DMS153 (cell line): ENCODE measurements at regions not wholly inside any gene's neighbourhood (a gene's known extent, or its start where the extent isn't known, plus 50 kb on each side); places are given as distances from the start of the nearest gene placed in this dataset.
"Not testable (repeated sequence)": the region's sequence is repeated elsewhere in the genome, so short reads cannot be mapped to it uniquely, and the experiment has no call there.

Experiments used
- DNase-seq: peaks from one replicate; lab custom pipeline; 2025; lab: John Stamatoyannopoulos, UW

DNA sequence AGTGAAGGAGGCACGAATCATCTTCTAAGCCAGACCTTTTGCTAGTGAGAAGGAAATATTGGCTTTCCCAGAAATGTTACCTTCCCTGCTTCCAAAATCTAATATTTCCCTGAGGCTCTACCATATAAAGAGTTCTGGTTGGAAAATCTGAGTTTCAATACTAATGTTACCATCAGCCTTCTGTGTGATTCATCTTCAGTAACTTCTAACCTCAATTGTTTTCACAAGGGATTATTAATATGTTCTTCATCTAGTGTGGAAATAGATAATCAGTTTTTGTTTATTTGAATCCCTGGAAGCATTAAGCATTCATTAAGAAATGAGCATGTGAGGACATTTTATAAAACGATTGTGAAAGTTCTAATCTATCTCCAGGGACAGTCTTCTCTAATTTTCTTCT, 720.9 kb downstream of the AACS start:
- no peak for DNase-seq

DNA sequence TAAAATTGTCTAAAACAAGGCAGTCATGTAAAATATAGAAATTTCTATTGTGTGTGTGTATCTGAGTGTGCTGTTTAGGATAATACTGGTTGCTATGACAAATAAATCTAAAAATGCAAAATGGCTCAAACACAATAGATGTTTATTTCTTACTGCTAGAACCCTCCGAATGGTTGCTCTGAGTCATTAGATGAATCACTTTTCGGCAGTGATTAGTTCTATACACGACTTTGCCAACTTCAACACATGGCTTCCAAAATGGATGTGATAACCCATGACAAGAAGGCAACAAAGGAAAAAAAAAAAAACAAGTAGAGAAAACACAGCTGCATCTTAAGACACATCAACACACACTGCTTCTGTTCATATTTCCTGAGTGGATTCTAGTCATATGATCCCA, 729.2 kb downstream of the AACS start:
- DNase-seq = no peak

DNA sequence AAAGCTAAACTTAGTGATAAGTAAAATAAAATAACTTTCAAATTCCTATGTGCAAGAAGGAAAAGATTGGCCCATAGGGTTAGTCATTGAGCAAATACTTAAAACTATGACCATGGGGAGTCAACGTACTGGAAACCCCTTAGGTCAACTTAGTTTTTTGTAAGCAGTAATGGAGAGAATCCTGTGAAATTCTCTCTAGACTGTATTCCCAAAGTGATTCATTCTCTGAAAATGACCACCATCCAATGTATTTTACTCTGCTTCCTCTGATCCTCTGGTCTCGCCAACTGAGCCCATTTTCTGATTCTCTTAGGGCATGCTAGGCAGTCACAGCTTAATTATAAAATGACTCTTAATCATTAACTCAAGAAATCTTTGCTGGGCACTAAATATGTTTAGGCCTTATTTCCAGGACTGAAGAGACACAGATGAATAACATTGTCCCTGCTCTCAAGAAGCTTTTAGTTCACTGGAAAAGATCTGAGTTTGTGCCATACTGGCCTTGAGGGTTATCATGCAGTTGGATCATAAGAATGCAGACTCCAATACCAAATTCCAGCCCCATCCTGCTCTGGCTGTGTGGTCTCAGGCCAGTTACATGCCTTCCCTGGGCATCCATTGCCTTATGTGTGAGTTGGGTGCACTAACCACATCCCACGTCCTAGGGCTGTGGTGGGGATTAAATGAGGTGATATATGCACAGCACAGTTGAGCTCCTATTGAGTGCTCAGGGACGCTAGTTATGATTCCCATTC, 732.4 kb downstream of the AACS start:
- DNase-seq = no peak

DNA sequence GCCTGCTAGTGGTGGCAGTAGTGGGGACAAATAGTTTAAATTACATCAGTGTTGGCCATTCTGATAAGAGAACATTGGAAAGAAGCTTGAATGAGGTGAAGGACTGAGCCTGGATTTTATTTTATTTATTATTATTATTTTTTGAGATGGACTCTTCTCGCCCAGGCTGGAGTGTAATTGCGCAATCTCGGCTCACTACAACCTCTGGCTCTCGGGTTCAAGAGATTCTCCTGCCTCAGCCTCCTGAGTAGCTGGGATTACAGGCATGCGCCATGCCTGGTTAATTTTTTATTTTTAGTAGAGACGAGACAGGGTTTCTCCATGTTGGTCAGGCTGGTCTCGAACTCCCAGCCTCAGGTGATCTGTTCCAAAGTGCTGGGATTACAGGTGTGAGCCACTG, 739.4 kb downstream of the AACS start:
- no peak for DNase-seq

DNA sequence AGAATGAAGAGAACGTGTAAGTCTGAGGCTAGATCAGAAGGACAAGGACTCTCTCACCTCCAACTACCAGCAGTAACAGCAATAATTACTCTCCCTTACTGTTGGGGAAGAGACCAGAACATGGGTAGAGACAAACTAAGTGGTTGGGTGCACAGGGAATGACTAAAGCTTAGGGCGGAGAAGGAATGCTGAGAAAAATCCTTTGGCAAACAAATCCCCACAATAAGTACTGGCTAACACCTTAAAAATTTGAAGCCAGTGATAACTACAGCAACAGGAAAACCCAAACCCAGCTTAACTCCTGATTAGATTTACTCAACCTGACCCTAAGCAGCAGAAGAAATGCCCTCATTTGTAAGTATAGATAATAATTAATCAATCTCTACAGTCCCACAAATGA, 759.0 kb downstream of the AACS start:
- no peak for DNase-seq

DNA sequence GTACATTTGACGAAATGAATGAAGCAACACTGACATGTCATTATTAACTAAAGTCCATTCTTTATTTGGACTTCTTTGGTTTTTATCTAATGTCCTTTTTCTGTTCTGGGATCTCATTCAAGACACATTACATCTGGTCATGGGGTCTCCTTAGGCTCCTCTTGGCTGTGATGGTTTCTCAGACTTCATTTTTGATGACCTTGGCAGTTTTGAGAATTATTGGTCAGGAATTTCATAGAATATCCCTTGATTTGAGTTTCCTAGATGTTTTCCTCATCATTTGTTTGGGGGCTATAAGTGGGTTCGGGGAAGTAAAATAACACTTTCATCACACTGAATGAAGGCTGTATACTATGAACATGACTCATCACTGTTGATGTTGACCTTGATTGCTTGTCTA, 770.6 kb downstream of the AACS start:
- no peak for DNase-seq

DNA sequence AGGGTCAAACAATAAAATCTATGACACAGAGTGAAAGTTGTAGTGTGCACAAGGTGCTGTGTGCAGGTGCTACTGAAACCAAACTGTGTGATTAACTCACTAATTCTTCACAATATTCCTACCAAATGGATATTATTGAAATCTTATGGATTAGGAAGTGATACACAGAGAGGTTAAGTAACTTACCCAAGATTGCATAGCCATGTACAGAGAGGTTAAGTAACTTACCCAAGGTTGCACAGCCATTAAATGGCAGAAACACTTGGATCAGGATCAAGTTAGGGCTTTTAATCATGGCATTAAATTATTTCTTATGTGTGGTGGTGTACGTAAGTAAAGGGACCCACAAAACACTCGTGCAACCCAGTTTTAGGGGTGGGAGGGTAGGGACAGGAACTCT, 771.4 kb downstream of the AACS start:
- no peak for DNase-seq

DNA sequence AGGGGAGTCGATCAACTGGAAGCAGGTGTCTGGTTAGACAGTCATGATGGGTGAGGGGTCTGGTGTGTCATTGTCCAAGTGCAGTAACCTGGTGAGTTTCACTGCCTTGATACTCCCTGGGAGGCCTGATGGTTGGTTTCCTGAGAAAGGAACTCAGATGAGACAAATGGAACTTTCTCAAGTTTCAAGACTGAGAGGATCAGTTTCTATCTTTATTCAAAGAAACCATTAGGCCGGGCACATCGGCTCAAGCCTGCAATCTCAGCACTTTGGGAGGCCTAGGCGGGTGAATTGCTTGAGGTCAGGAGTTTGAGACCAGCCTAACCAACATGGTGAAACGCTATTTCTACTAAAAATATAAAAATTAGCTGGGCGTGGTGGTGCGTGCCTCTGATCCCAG, 776.1 kb downstream of the AACS start:
- DNase-seq = no peak

DNA sequence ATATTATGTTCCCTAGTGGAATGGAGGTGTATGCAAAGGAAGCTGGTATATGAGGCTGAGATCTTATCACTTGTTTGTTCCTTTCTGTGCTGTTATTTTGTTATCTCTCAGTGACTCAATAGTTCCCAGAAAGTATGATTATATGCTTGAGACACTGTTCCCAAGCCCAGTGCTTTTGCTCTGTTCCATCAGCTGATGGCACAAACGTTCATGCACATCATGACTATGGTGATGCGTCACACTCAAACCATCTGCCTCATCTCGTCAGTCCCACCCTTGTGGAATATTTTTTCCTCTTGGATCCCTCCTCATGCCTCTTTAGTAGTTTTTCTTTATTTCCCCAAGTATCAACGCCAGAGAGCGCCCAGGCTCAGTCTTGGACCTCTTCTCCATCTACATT, 786.9 kb downstream of the AACS start:
- no peak for DNase-seq

DNA sequence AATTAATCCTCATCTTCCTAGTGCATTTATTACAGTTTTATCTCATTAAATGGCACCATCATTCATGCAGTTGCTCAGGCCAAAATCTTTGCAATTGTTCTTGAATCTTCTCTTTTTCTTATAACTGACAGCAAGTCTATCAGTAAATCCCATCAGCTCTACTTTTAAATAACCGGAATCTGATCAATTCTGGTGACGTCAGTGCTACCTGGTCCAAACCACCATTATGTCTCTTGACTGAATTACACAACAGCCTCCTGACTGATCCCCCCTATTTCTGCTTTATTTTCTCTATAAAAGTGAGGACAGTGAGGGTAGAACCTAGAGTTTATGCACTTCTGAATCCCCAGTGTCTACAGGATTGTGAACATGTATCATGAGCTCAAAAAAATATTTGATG, 787.4 kb downstream of the AACS start:
- no peak for DNase-seq

DNA sequence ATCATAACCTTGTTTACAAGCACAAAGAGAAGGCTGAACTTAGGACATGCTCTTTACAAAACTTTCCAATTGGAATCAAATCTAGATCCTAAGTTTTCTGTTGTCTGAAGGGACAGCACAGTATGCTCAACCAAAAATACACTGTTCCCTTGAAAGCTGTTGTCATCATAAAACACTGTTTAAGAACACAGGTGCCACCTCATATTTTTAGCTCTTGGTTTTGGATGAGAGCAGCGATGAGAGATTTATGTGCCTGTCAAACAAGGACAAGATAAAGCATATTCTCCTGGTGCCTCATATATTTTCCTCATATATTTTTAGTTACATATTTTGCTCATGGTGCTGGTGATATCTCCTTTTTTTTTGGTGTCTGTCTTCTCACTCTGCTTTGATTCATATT, 788.4 kb downstream of the AACS start:
- no peak for DNase-seq

DNA sequence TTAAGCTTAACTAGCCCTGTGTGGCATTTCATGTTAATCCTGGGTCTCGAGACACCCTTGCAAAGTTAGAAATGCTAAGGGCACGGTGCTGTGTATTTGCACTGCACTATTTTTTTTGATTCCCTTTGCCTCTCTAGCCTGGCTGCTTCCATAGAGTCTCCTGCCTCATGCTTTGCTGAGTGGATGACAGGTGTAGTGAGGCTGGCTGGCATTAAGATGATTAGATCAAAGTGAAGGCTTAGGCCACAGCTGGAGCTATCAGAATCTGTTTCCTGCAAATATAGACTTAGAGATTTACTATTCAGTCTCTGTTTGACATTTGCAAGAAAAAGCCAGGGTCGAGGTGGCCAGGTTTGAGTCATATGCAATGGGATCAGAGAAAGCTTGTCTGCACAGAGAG, 791.1 kb downstream of the AACS start:
- no peak for DNase-seq

DNA sequence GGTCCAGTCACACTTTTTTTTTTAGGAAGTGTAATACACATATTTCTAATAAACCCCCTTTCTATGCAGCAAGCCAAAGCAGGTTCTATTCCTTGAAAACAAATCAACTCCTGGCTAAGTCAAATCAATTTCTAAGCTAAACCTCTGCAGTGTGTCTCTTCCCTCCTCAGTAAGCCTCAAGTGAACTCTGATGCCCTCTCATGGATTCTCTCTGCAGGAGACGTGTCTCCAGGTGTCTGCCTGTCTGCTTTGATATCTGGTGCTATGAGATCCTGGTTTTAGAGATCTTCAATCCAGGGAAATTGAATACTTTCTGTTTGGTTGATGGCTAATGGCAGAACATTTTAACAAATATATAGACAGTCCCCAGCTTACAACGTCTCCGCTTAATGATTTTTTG, 791.7 kb downstream of the AACS start:
- no peak for DNase-seq

DNA sequence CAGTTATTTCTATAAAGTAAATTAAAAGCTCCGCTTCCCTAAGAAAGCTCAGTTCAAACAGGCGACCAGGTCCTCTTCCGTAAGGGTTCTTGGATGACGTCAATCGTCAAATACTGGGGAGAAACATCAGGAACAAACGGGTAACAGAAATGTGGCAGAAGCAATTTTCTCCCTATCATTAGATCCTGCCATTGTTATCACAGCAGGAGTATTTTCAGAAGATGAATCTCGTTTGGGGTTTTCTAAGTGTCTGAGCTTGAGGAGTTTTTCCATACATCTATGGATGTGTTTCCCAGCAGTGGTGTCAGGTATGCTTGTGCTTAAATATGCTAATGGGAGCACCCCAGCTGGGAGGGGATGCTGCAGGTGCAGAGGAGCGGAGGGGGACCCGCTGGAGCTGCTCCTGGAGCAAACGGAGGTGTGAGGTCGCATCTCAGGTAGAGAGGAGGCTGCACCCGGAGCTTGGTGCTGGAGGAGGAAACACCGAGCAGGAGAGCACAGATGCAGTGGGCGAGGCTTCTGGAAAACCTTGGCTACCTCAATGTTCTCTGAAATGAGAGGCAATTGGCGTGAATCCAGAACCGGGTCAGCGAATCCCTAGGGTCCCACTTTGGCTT, 795.5 kb downstream of the AACS start:
- no peak for DNase-seq

DNA sequence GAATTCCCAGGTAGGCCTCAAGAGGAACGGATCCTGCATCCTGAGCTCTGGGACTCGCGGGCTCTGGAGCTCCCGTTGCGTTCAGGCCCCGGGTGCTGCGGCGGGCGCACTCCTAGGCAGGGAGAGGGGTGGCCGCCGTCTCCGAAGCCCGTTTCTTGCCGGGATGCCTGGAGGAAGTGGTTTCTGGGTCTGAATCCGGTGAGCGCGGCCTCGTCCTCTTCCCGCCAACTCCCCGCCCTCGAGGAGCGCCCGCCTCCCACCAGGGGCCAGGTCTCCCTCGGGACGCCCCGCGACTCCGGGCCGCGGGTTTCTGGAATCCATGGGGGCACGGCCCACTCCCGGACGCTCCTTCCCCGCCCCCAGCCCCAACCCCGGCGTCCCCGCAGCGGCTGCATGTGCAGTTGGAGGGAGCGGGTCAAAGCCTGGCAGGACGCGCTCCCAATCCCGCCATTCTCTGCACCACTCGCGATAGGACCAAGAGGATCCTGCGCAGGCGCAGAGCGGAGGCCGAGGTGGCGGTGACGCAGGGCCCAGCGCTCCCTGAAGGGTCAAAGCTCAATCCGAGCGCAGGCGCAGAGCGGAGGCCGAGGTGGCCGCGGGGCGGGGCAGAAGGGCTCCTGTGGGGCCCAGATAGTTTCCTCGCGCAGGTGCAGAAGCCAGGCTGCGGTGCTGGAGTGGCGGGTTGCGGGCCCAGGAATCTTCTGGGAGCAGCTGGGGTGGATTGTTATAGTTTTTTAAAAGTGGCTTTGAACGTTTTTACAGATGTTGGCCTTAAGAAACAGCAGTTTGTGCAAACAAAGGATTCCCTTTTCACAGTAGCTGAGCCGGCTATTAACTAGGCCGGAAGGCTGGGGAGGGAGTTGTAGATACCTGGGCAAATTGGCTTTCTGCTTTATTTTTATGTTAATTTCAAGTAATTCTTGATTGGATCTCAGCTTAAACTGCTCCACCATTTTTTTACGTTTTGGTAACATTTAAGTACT, 796.4 kb downstream of the AACS start:
- no peak for DNase-seq

DNA sequence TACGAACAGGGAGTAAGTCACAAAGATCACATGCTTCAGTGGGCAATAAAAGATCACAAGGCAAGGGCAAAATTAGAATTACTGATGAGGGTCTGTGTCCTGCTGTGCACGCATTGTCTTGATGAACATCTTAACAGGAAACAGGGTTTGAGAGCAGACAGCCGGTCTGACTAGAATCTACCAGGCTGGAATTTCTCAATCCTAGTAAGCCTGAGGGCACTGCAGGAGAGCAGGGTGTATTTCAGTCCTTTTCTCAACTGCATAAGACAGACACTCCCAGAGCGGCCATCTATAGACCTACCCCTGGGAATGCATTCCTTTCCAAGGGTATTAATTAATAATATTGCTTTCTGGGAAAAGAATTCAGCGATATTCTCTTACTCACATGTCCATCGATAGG, 800.0 kb downstream of the AACS start:
- DNase-seq = not testable (repeated sequence)

DNA sequence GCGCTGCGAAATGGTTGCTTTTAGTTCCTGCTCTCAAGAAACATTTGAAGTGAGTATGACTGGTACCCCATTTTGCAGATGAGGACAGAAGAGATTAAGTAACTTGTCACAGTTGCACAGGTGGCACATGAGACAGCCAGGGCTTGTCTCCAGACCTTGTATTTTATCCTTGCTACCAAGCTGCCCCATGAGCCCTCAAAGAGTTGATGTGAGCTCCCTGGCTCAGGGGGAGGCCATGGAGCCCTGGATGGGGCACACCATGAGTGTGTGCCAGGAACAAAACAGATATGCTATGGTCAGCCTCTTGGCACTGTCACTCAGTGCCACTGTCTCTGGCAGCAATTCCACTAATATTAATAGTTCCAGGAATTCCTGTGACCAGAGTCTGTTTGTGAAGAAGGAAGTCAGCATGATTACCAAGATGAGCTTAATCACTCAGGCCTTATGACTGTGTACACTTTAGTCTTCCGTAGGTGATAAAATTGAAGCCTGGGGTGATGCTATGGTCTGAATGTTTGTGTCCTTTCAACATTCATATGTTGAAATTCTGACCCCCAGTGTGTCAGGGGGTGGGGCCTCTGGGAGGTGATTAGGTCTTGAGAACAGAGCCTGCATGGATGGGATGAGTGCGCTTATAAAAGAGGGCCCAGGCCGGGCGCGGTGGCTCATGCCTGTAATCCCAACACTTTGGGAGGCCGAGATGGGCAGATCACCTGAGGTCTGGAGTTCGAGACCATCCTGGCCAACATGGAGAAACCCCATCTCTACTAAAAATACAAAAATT, 806.8 kb downstream of the AACS start:
- DNase-seq = no peak

DNA sequence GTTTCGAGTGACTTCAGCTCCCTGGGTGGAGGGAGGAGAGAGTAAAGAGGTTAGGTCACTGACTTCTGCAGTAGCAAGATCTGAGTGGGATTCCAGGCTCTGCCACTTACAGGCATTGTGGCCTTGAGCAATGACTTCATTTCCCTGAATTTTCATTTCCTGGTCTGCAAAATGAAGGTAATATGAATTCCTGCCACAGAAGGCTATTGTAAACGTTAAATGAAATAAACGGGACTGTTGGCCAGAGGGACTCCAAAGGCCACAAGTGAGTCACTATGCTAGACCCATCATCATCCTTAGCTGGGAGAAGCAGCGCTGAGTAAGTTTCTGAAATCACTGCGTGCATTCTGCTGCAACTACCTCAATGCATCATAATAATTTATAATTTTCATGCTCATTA, 807.8 kb downstream of the AACS start:
- DNase-seq = no peak

DNA sequence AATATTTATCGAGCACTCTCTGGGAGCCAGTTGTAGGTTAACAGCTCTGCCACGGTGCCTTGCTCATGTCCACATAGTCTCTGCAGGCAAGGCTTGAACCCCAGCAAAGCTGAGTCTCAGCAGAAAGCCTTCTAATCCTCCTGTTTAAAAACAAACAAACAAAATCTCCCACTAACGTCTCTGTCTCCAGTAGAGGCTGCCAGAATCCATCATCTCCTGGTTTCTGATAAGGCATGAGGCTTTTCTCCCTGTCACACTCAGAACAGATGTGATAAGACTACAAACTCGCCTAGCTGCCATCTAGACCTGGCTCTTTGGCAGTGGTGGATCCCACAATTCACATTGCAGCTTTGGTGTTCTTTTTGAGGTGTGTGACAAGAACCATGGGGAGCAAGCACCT, 813.2 kb downstream of the AACS start:
- no peak for DNase-seq

DNA sequence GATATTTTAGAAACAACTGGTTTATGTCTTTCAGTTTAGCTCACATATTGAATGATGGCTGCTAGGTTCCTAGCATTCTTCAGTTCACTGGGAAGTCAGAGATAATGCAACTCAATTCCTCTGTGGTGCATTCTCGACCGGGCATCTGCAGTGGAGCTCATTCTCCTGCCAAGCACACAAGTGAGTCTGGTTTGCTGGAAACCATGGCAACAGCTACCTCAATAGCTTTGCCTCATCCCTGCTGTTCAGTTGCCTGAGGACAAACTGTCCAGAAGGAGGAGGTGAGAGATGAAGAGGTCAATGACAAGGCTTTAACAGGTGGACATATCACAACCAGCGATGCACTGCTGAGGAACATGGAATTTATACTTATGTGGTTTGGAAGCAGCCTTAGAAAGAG, 816.9 kb downstream of the AACS start:
- DNase-seq = no peak

DNA sequence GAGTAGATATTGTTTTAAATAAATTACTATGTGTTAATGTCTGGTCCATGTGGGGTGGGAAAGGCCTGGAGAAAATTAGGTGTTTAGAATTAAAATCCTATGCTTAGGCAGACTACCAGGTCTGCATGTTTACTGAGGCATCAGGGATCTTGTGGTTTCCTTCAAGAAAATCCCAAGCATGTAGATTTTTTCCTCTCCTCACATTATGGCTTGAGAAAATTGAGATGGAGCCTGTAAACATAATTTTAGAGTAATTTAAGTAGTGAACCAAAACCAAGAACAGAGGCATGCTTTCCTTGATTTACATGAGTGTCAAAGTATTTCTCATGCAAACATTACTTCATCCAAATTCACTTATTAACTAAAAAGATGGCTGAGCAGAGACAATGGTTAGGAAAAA, 823.7 kb downstream of the AACS start:
- DNase-seq = no peak

DNA sequence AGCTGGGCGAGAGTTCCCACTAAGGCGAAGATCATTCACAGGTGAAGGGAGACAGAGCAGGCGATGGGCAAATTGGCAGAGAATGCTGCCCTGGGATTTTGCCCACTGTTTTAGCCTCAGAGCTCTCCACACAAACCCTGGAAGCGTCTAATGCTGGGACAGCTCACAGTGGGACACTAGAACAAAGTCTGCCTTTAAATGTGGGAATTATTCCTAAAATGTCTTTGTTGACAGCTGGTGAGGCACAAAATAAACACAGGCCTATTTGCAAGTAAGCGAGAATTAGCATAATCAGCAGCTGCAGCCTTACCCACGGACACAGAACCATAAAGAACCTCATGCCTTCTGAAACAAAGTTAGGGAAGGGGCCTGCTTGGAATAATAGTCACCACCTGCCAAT, 824.5 kb downstream of the AACS start:
- DNase-seq = no peak
